Dedifferentiated amniotic fluid mesenchymal stem cell (primary cell): ENCODE measurements at regions not wholly inside any gene's neighbourhood (a gene's known extent, or its start where the extent isn't known, plus 50 kb on each side); places are given as distances from the start of the nearest gene placed in this dataset.

Experiments used
- DNase-seq: peaks from one replicate; pipeline ENCODE4 v3.0.0-alpha.2; 2016; ENCODE audit errors: extremely low spot score

GRCh38 chr12:111040690-111041089, 120.3 kb upstream of the MYL2 start:
- no peak for DNase-seq

- no peak for DNase-seq
These were observed 118.6 kb upstream of the MYL2 start for GRCh38 chr12:111038941-111039340.

- no peak for DNase-seq
These were observed 117.7 kb upstream of the MYL2 start for GRCh38 chr12:111038077-111038476.

- DNase-seq, result no peak
These were observed 116.7 kb upstream of the MYL2 start for GRCh38 chr12:111037047-111037446.

- DNase-seq, result no peak
These were observed 115.4 kb upstream of the MYL2 start for GRCh38 chr12:111035578-111036301.

- DNase-seq, result no peak
These were observed 114.7 kb upstream of the MYL2 start for GRCh38 chr12:111034886-111035577.

- no peak for DNase-seq
These were observed 113.9 kb upstream of the MYL2 start, which contains the start of gene CUX2 for GRCh38 chr12:111034083-111034885. Gene CUX2 (plus strand): TSS chr12:111034165.

GRCh38 chr12:111033281-111034082, 113.1 kb upstream of the MYL2 start:
- no peak for DNase-seq

GRCh38 chr12:111032591-111032919, 112.2 kb upstream of the MYL2 start:
- no peak for DNase-seq

GRCh38 chr12:111031916-111032590, 111.7 kb upstream of the MYL2 start:
- no peak for DNase-seq

- DNase-seq, result no peak
These were observed 110.4 kb upstream of the MYL2 start for GRCh38 chr12:111030800-111031199.

GRCh38 chr12:111029732-111030131, 109.4 kb upstream of the MYL2 start:
- no peak for DNase-seq

GRCh38 chr12:111029305-111029704, 108.9 kb upstream of the MYL2 start:
- no peak for DNase-seq

- DNase-seq, result no peak
These were observed 108.5 kb upstream of the MYL2 start for GRCh38 chr12:111028830-111029229.

- no peak for DNase-seq
These were observed 107.1 kb upstream of the MYL2 start for GRCh38 chr12:111027431-111027830.

- no peak for DNase-seq
These were observed 105.5 kb upstream of the MYL2 start for GRCh38 chr12:111025792-111026430.

- no peak for DNase-seq
These were observed 104.9 kb upstream of the MYL2 start for GRCh38 chr12:111025301-111025700.

GRCh38 chr12:111024205-111024801, 103.9 kb upstream of the MYL2 start:
- DNase-seq, result no peak

- DNase-seq, result no peak
These were observed 102.0 kb upstream of the MYL2 start for GRCh38 chr12:111022386-111022785.

- DNase-seq, result no peak
These were observed 94.2 kb upstream of the MYL2 start for GRCh38 chr12:111014547-111014946.
